Kidney (tissue), 13 donors: ENCODE measurements at regions not wholly inside any gene's neighbourhood (a gene's known extent, or its start where the extent isn't known, plus 50 kb on each side); places are given as distances from the start of the nearest gene placed in this dataset.

Experiments
- DNase-seq, 5 donors: peaks; one replicate each; pipeline ENCODE4 v3.0.0-alpha.2; 2013 to 2020
- FAIRE-seq: peaks from 2 replicates; lab custom pipeline; 2012; peaks lifted over from hg19 to GRCh38; lab: Jason Lieb, UNC
- H3K27ac ChIP-seq, 2 donors: one replicate each; pipeline ENCODE4 v1.7.0; 2013; ENCODE audit warnings: low read depth in 2 of 2, low read length in 2 of 2, inconsistent platforms in 1 of 2
- H3K27me3 ChIP-seq: one replicate; pipeline ENCODE4 v1.7.1; 2013; ENCODE audit warnings: low read length, inconsistent platforms; ENCODE audit not compliant: control insufficient read depth, insufficient read depth
- H3K36me3 ChIP-seq, 3 donors: one replicate each; pipeline versions ENCODE4 v1.7.0 to v1.7.1; 2013; ENCODE audit warnings: low read length in 3 of 3, control low read depth in 1 of 3, inconsistent platforms in 1 of 3; ENCODE audit not compliant: insufficient read depth in 3 of 3, control insufficient read depth in 2 of 3
- H3K4me1 ChIP-seq, 3 donors: one replicate each; pipeline versions ENCODE4 v1.7.0 to v1.7.1; 2013; ENCODE audit warnings: low read length in 3 of 3, inconsistent platforms in 1 of 3, low read depth in 1 of 3; ENCODE audit not compliant: control insufficient read depth in 2 of 3, insufficient read depth in 2 of 3
- H3K4me3 ChIP-seq, 3 donors: one replicate each; pipeline versions ENCODE4 v1.7.0 to v1.8.1; 2013; ENCODE audit warnings: low read length in 3 of 3, control low read depth in 1 of 3, inconsistent platforms in 1 of 3
- H3K9ac ChIP-seq, 3 donors: one replicate each; pipeline versions ENCODE4 v1.7.0 to v1.7.1; 2013; ENCODE audit warnings: low read length in 3 of 3, control low read depth in 1 of 3, inconsistent platforms in 1 of 3
- H3K9me3 ChIP-seq, 3 donors: one replicate each; pipeline versions ENCODE4 v1.7.0 to v1.7.1; 2013; ENCODE audit warnings: low read length in 3 of 3, control low read depth in 1 of 3, inconsistent platforms in 1 of 3; ENCODE audit not compliant: control insufficient read depth in 2 of 3, insufficient read depth in 1 of 3
- CTCF ChIP-seq: IDR thresholded peaks from 3 replicates; pipeline ENCODE4 v1.5.1; 2012; ENCODE audit warnings: mild to moderate bottlenecking, moderate library complexity, borderline replicate concordance; ENCODE audit not compliant: insufficient read depth; ENCODE audit errors: extremely low read depth
- intact Hi-C: fragments of 100-400 bp; cut with DNase I; formaldehyde crosslinking; loops from one replicate; pipeline ENCODE4 v1.11.1; 2022
- donor health status: control.
- donor health status: control.
- donor health status: control.
- donor health status: control.
- donor health status: control.
- donor health status: DM: yes; HTN: yes; CAD: no.
- donor health status: Normal renal cell carcinoma (clear cell type).

- intact Hi-C loops: no loop called here
- Histone ChIP-seq H3K9me3 (no peaks in the 10 kb centered on the region), H3K27me3 (no peaks in the 10 kb centered on the region), H3K9ac (no peak overlapping the region), H3K4me1 (no peaks in the 10 kb centered on the region), H3K27ac (no peak overlapping the region), H3K36me3 (no peaks in the 10 kb centered on the region), H3K4me3 (no peak overlapping the region)
- FAIRE-seq (no peak), DNase-seq (no peak)
- TF ChIP-seq CTCF: no peak
These were observed 914.2 kb downstream of the TBC1D22A start for GRCh38 chr22:47676685-47677084.

- H3K9me3 ChIP-seq: no peaks in the 10 kb centered on the region
- no peak overlapping the region for H3K27ac ChIP-seq
- no peak overlapping the region for H3K9ac ChIP-seq
- no peaks in the 10 kb centered on the region for H3K4me1 ChIP-seq
- no peak overlapping the region for H3K4me3 ChIP-seq
- no peak for DNase-seq
- FAIRE-seq: no peak
- no peak for TF ChIP-seq CTCF
- intact Hi-C loops: no loop called here
- H3K27me3 ChIP-seq: no peaks in the 10 kb centered on the region
- no peaks in the 10 kb centered on the region for H3K36me3 ChIP-seq
These were observed 912.1 kb downstream of the TBC1D22A start for GRCh38 chr22:47674600-47674999.

- Histone ChIP-seq H3K9me3 (no peaks in the 10 kb centered on the region), H3K9ac (no peak overlapping the region), H3K27me3 (no peaks in the 10 kb centered on the region), H3K4me3 (no peak overlapping the region), H3K27ac (no peak overlapping the region), H3K4me1 (no peaks in the 10 kb centered on the region), H3K36me3 (no peaks in the 10 kb centered on the region)
- TF ChIP-seq CTCF: no peak
- DNase-seq (peak in 3 of 5 donors; percentile 20 to 53 (median 39)), FAIRE-seq (no peak)
- intact Hi-C loops: no loop called here
These were observed 911.1 kb downstream of the TBC1D22A start for GRCh38 chr22:47673557-47673956.

GRCh38 chr22:47672526-47672925 lies 910.1 kb downstream of the TBC1D22A start:
- H3K4me3 ChIP-seq: no peak overlapping the region
- no peaks in the 10 kb centered on the region for H3K27me3 ChIP-seq
- no peaks in the 10 kb centered on the region for H3K4me1 ChIP-seq
- intact Hi-C loops: no loop called here
- H3K27ac ChIP-seq: no peak overlapping the region
- no peak overlapping the region for H3K9ac ChIP-seq
- H3K9me3 ChIP-seq: no peaks in the 10 kb centered on the region
- FAIRE-seq: no peak
- H3K36me3 ChIP-seq: no peaks in the 10 kb centered on the region
- DNase-seq: no peak
- no peak for TF ChIP-seq CTCF
